Body of pancreas (tissue), 4 donors: ENCODE measurements at regions not wholly inside any gene's neighbourhood (a gene's known extent, or its start where the extent isn't known, plus 50 kb on each side); places are given as distances from the start of the nearest gene placed in this dataset.

ENCODE experiments used
- CTCF ChIP-seq, 7 experiments: fragments of 450-650 bp in 4 of 7; fragments of 200-600 bp in 3 of 7; sonication (generic) in 3 of 7; IDR thresholded peaks; one replicate each; pipeline ENCODE4 v1.5.1; 2016 to 2019; ENCODE audit warnings: antibody characterized with exemption in 7 of 7
- POLR2A ChIP-seq, 3 donors: fragments of 450-650 bp; IDR thresholded peaks; one replicate each; pipeline ENCODE4 v1.6.1; 2016; ENCODE audit warnings: antibody characterized with exemption in 3 of 3, mild to moderate bottlenecking in 2 of 3

- no peak for TF ChIP-seq POLR2A (IDR thresholded peaks at IDR 0.05)
- no peak for TF ChIP-seq CTCF (IDR thresholded peaks at IDR 0.05)
Measured at GRCh38 chr20:11231742-11232648, 558.2 kb upstream of the JAG1 start.
